ENCODE measurements at regions not wholly inside any gene's neighbourhood (a gene's known extent, or its start where the extent isn't known, plus 50 kb on each side); places are given as distances from the start of the nearest gene placed in this dataset.
"Not testable (repeated sequence)": the region's sequence is repeated elsewhere in the genome, so short reads cannot be mapped to it uniquely, and the experiment has no call there.

GRCh38 chr18:72986103-72986502 lies 118.3 kb upstream of the NETO1 start:
- DNase-seq (ENCODE audit: low read depth): no peak

GRCh38 chr18:72985686-72986085 lies 117.9 kb upstream of the NETO1 start:
- DNase-seq (ENCODE audit: low read depth): no peak

GRCh38 chr18:72984290-72984689 lies 116.5 kb upstream of the NETO1 start:
- DNase-seq (ENCODE audit: low read depth): no peak

GRCh38 chr18:72973841-72974240 lies 106.1 kb upstream of the NETO1 start:
- no peak for DNase-seq (ENCODE audit: low read depth)

- no peak for DNase-seq (ENCODE audit: low read depth)
Measured at GRCh38 chr18:72965616-72966015, 97.8 kb upstream of the NETO1 start.

GRCh38 chr18:72958195-72958594 lies 90.4 kb upstream of the NETO1 start:
- DNase-seq (ENCODE audit: low read depth): not testable (repeated sequence)

- DNase-seq (ENCODE audit: low read depth): no peak
Measured at GRCh38 chr18:72948439-72948838, 80.7 kb upstream of the NETO1 start.

- no peak for DNase-seq (ENCODE audit: low read depth)
Measured at GRCh38 chr18:72942766-72943165, 75.0 kb upstream of the NETO1 start.

- DNase-seq (ENCODE audit: low read depth): no peak
Measured at GRCh38 chr18:72940986-72941385, 73.2 kb upstream of the NETO1 start.

- DNase-seq (ENCODE audit: low read depth): no peak
Measured at GRCh38 chr18:72940509-72940908, 72.7 kb upstream of the NETO1 start.

GRCh38 chr18:72935744-72936143 lies 68.0 kb upstream of the NETO1 start:
- no peak for DNase-seq (ENCODE audit: low read depth)

- no peak for DNase-seq (ENCODE audit: low read depth)
Measured at GRCh38 chr18:72922895-72923294, 55.1 kb upstream of the NETO1 start.

All from stimulated activated CD8-positive, alpha-beta memory T cell treated with anti-CD3 and anti-CD28 coated beads, Interleukin-4, amount 100 ng/mL, for 24 hours (primary cell).